Ishikawa (cell line): ENCODE measurements at regions not wholly inside any gene's neighbourhood (a gene's known extent, or its start where the extent isn't known, plus 50 kb on each side); places are given as distances from the start of the nearest gene placed in this dataset.

ENCODE experiments used
- CEBPB ChIP-seq: IDR thresholded peaks from 2 replicates; pipeline ENCODE4 v1.6.1; 2012
- CREB1 ChIP-seq: IDR thresholded peaks from 2 replicates; pipeline ENCODE4 v1.6.1; 2012; ENCODE audit warnings: low read depth
- EGR1 ChIP-seq: IDR thresholded peaks from 2 replicates; pipeline ENCODE4 v1.6.1; 2012
- EP300 ChIP-seq: IDR thresholded peaks from 2 replicates; pipeline ENCODE4 v1.6.1; 2012; ENCODE audit warnings: borderline replicate concordance
- FOXM1 ChIP-seq: IDR thresholded peaks from 2 replicates; pipeline ENCODE4 v1.6.1; 2012; ENCODE audit warnings: low read depth, borderline replicate concordance
- MAX ChIP-seq: IDR thresholded peaks from 2 replicates; pipeline ENCODE4 v1.6.1; 2012
- NFIC ChIP-seq: IDR thresholded peaks from 2 replicates; pipeline ENCODE4 v1.6.1; 2012
- RAD21 ChIP-seq: IDR thresholded peaks from 2 replicates; pipeline ENCODE4 v1.6.1; 2012; ENCODE audit warnings: low read depth
- REST ChIP-seq: IDR thresholded peaks from 2 replicates; pipeline ENCODE4 v1.6.1; 2012; ENCODE audit warnings: low read depth, mild to moderate bottlenecking
- TAF1 ChIP-seq: IDR thresholded peaks from 2 replicates; pipeline ENCODE4 v1.6.1; 2012; ENCODE audit warnings: low read depth, mild to moderate bottlenecking
- TCF12 ChIP-seq: IDR thresholded peaks from 2 replicates; pipeline ENCODE4 v1.6.1; 2012; ENCODE audit warnings: low read depth
- TEAD4 ChIP-seq: IDR thresholded peaks from 2 replicates; pipeline ENCODE4 v1.6.1; 2012
- USF1 ChIP-seq: IDR thresholded peaks from 2 replicates; pipeline ENCODE4 v1.6.1; 2012
- YY1 ChIP-seq: IDR thresholded peaks from 2 replicates; pipeline ENCODE4 v1.6.1; 2012; ENCODE audit warnings: low read depth
- ZBTB7A ChIP-seq: IDR thresholded peaks from 2 replicates; pipeline ENCODE4 v1.6.1; 2012; ENCODE audit warnings: low read depth

- TF ChIP-seq MAX (no peak), CEBPB (no peak), TCF12 (no peak), NFIC (no peak), EGR1 (no peak), CREB1 (no peak), RAD21 (no peak), FOXM1 (no peak), REST (no peak), USF1 (no peak), TAF1 (no peak)
Measured at GRCh38 chr2:129645335-129645734, 334.1 kb upstream of the RAB6C start.

GRCh38 chr2:129646107-129646506 is 333.4 kb upstream of the RAB6C start:
- no peak for TF ChIP-seq EGR1
- no peak for TF ChIP-seq ZBTB7A
- no peak for TF ChIP-seq FOXM1
- no peak for TF ChIP-seq USF1
- no peak for TF ChIP-seq RAD21
- no peak for TF ChIP-seq YY1
- TF ChIP-seq TEAD4, result no peak
- no peak for TF ChIP-seq TCF12
- no peak for TF ChIP-seq CEBPB
- no peak for TF ChIP-seq TAF1
- TF ChIP-seq REST, result no peak
- no peak for TF ChIP-seq MAX
- no peak for TF ChIP-seq NFIC
- TF ChIP-seq CREB1, result no peak
- TF ChIP-seq EP300, result no peak

GRCh38 chr2:129653246-129653645 is 326.2 kb upstream of the RAB6C start:
- no peak for TF ChIP-seq TAF1

GRCh38 chr2:129654331-129654730 is 325.1 kb upstream of the RAB6C start:
- TF ChIP-seq RAD21 (no peak), TAF1 (no peak), TEAD4 (no peak), EP300 (no peak), MAX (no peak), REST (no peak)

- TF ChIP-seq NFIC (no peak), RAD21 (no peak), YY1 (no peak), MAX (no peak), TCF12 (no peak), FOXM1 (no peak), REST (no peak), TAF1 (no peak), EGR1 (no peak), CREB1 (no peak), TEAD4 (no peak), CEBPB (no peak), EP300 (no peak), USF1 (no peak), ZBTB7A (no peak)
Measured at GRCh38 chr2:129656081-129656598, 323.3 kb upstream of the RAB6C start.
